ENCODE measurements at regions not wholly inside any gene's neighbourhood (a gene's known extent, or its start where the extent isn't known, plus 50 kb on each side); places are given as distances from the start of the nearest gene placed in this dataset.

DNA sequence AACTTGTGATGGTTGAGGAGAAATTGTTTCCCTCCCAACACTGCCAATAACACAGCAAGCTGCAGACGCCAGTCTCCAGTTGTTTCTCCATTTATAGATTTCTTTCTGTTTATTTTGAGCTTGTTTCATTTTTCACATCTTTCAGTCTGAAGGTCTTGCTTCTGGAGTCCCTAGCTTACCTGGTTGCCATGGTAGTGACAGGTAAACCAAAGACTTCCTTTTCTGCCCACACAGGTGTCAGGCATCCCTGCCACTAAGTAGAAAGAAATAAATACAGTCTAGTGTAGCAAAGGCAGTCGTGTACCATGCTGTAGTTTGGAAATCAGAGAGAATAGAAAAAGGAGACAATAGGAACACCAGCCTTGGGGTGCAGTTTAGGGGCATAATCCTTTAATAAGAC lies 82.8 kb downstream of the MARCHF4 start:
- H2BK20ac ChIP-seq (ENCODE audit: low read depth, low read length, poor library complexity, severe bottlenecking): no peak overlapping the region
- H3K36me3 Mint-ChIP-seq (ENCODE audit: insufficient read depth in 1 of 3, low read depth in 3 of 3): no peaks in the 10 kb centered on the region
- no peak overlapping the region for H3K27ac ChIP-seq (ENCODE audit: insufficient read length, low read depth, low read length)
- H3K14ac ChIP-seq (ENCODE audit: insufficient read depth, low read length): no peak overlapping the region
- no peak for DNase-seq
- no peaks in the 10 kb centered on the region for H3K27me3 Mint-ChIP-seq (ENCODE audit: low read depth)
- no peak for TF ChIP-seq CTCF (conservative IDR thresholded peaks at IDR 0.05)
- no peak overlapping the region for H2BK120ac ChIP-seq (ENCODE audit: low read depth, low read length, poor library complexity, severe bottlenecking)
- no peaks in the 10 kb centered on the region for H3K23me2 ChIP-seq (ENCODE audit: insufficient read length, low read depth, low read length, poor library complexity, severe bottlenecking)
- H3K23ac ChIP-seq (ENCODE audit: insufficient read length, low read depth, low read length): no peak overlapping the region
- H4K20me1 ChIP-seq (ENCODE audit: control insufficient read depth, insufficient read depth, insufficient read length): no peaks in the 10 kb centered on the region
- no peak overlapping the region for H4K91ac ChIP-seq (ENCODE audit: insufficient read length, low read depth, low read length)
- H3K4ac ChIP-seq (ENCODE audit: low read depth, low read length): no peak overlapping the region; the same call in 1 of the 2 replicates
- H3K27ac Mint-ChIP-seq: no peak overlapping the region
- H3T11ph ChIP-seq (ENCODE audit: low read length): no peak overlapping the region
- no peak overlapping the region for H3K4me2 ChIP-seq (ENCODE audit: insufficient read depth, insufficient read length, low read length)
- H4K5ac ChIP-seq (ENCODE audit: insufficient read length, low read depth, low read length): no peak overlapping the region
- no peaks in the 10 kb centered on the region for H3K9me3 Mint-ChIP-seq
- no peak overlapping the region for H3K4me3 Mint-ChIP-seq
- H2BK15ac ChIP-seq (ENCODE audit: low read depth, low read length): no peak overlapping the region
- H3K18ac ChIP-seq (ENCODE audit: insufficient read length, low read depth, low read length): no peak overlapping the region
- H3K79me2 ChIP-seq (ENCODE audit: insufficient read depth, low read length): no peaks in the 10 kb centered on the region
- no peak overlapping the region for H2BK12ac ChIP-seq (ENCODE audit: insufficient read length, low read depth, low read length)
- H3K79me1 ChIP-seq (ENCODE audit: insufficient read depth, low read depth, low read length, poor library complexity, severe bottlenecking): no peaks in the 10 kb centered on the region
- H3K4me1 Mint-ChIP-seq: peaks cover 28 to 37% of the 10 kb centered on the region in 2 experiments
- no peaks in the 10 kb centered on the region for H3K27me3 ChIP-seq (ENCODE audit: insufficient read depth, low read length)
- WGBS (ENCODE audit: extremely low coverage, insufficient read length, low lambda C conversion rate): no CpG with 5 or more reads among the region's 2 CpGs
- H3K56ac ChIP-seq (ENCODE audit: insufficient read length, low read depth, low read length): no peak overlapping the region
- H3K9me3 ChIP-seq (ENCODE audit: control insufficient read depth, low read depth, low read length): no peaks in the 10 kb centered on the region
- no peak overlapping the region for H2AK5ac ChIP-seq (ENCODE audit: insufficient read length, low read length)
- H2AFZ ChIP-seq (ENCODE audit: low read length): no peak overlapping the region
- H3K9ac ChIP-seq (ENCODE audit: extremely low read depth, insufficient read length, low read length): no peak overlapping the region
- H4K8ac ChIP-seq (replicated peaks; ENCODE audit: insufficient read length, low read depth, low read length): no peak overlapping the region
- no peak overlapping the region for H2BK5ac ChIP-seq (ENCODE audit: insufficient read length, low read length)
- H3K4me1 ChIP-seq (ENCODE audit: insufficient read depth, low read length): peaks cover 11% of the 10 kb centered on the region; the same call in 1 of the 2 replicates
